Stimulated activated CD8-positive, alpha-beta memory T cell treated with anti-CD3 and anti-CD28 coated beads, Interleukin-15, amount 100 ng/mL, for 1 hour (primary cell): ENCODE measurements at regions not wholly inside any gene's neighbourhood (a gene's known extent, or its start where the extent isn't known, plus 50 kb on each side); places are given as distances from the start of the nearest gene placed in this dataset.
"Not testable (repeated sequence)": the region's sequence is repeated elsewhere in the genome, so short reads cannot be mapped to it uniquely, and the experiment has no call there.

ENCODE experiments used
- DNase-seq: peaks from one replicate; pipeline ENCODE4 v3.0.0-alpha.2; 2020; ENCODE audit warnings: low read depth

DNA sequence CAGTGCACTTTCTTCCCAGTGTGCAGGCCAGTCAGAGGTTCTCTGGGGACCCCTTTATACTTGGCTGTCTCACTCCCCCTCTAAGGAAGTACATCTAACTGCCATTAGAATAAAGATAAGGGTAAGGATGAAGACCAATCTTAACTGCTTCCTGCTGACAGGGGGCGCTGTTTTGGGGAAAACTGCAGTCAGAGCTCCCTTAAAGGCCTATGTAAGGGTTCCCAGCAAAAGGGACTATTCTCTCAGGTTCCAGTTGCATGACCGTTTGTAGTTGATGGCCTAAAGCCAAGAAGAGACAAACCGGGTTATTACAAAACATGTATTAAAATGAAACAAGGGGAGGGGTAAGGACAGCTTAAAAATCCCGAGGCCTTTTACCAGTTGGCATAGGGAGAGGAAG lies 115.6 kb upstream of the SPIN4 start:
- no peak for DNase-seq

DNA sequence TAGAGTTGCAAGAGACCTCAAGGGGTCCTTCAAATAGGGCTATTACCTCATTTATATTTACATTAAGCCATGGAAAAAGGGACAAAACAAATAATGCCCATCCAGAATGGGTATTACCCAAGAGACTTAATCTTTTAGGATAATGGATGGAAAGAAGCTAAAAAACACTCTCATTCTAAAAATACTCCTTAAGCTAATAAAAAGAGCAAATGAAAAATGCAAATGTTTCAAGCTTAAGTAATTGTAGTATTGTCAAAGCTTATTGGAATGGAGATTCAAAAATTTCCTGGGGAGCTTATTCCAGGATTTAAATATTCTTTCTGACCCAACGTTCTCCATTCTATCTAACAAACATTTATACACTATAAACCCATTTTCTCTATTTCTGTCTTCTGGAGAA lies 107.8 kb upstream of the SPIN4 start:
- DNase-seq = no peak

DNA sequence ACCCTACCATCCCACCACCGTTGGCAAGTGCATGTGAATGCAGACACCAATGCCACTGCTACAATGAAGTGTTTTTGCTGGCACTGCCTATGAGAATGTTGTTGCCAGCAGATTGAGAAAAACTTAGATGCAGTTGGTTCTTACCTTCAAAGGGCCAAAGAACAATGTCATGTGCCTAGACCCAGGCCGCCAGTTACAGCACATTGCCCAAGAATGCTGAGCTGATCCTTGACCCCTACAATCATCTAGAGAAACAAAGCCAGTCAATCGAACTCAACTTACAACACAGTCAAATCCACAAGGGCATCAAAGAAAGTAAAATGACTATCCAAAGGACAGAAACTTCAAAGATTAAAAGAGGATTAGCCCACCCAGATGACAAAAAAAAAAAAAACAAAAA lies 102.4 kb upstream of the SPIN4 start:
- no peak for DNase-seq

DNA sequence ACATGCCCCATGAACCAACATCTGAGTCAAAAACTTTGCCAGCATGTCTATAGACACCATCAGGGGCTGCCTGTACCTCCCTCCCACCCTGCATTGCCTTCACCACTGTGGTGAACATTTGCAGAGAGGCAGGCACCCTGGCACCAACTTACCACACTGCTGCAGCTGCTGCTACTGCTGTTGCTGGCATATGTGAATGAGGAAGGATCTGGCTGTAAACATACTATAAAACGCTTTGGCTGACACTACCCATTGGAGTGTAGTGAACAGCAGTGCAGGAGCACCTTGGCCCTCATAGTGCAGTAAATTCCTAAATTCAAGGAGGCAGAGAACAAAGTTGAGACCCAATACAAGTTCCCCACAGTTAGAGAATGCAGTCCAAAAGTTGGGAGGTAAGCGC lies 90.6 kb upstream of the SPIN4 start:
- no peak for DNase-seq

DNA sequence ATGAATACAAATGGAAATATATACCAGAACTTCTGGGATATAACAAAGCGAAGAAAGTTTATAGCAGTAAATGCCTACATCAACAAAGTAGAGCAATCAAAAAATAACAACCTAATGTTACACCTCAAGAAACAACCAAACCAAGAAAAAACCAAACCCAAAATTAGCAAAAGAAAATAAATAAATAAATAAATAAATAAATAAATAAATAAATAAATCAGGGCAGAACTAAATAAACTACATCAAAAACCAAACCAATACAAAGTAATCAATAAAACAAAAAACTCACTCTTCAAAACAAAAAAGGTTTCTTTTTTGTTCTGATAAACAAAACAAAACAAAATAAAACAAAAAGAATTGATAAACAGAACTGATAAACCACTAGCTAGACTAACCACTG lies 88.4 kb upstream of the SPIN4 start:
- DNase-seq = no peak

DNA sequence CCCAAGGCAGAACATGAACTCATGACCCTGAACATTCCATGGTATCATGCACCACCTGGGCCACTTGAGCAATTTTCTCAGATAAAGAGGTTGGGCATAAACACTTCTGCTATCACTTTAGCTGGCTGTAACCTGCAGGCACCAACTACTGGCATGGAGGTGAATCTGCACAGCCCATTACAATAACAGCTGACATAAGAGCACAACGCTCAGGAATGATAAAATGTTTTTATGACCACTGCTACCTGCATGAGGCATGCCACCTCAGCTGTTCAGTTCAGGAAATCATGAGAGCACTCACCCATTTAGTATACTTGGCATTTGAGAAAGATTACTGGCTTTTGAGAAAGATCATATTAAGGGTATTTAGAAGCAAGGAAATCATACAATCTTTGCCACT lies 85.7 kb upstream of the SPIN4 start:
- no peak for DNase-seq

DNA sequence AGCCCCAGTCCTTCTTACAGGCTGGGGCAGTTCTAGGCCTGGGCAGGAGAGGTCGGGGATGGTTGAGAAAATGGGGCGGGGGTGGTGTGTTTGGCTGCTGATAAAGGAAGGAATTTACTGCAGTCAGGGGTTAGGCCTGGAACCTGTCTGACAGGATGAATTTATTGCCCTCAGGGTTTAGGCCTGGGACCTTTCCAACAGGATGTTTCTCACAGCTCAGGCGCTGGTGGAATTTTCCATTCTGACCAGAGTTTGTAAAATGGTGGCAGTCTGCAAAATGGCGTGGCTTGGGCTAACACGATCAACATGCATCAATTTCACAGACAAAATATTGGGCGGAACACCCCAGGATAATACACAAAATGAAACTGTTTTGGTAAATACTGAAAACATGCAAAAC lies 83.5 kb upstream of the SPIN4 start:
- DNase-seq = no peak

DNA sequence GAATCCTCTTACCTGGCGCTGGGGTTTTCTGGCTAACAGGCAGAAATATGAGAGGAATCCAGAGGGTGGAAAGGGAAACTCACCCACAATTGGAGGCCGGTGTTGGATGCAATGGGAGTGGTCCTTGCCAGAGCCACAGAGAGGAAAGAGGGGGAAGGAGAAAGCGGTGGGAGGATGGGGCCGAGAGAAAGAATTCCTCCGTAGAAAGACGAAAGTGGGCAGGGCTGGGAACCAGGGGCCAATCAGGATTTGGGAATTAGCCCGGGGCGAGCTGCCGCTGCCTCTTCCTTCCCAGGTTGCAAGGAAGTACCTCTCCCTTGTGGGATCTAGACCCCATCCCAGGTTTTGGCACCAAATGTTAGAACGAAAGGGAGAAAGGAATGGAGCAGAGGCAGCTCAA lies 83.1 kb upstream of the SPIN4 start:
- DNase-seq = no peak

DNA sequence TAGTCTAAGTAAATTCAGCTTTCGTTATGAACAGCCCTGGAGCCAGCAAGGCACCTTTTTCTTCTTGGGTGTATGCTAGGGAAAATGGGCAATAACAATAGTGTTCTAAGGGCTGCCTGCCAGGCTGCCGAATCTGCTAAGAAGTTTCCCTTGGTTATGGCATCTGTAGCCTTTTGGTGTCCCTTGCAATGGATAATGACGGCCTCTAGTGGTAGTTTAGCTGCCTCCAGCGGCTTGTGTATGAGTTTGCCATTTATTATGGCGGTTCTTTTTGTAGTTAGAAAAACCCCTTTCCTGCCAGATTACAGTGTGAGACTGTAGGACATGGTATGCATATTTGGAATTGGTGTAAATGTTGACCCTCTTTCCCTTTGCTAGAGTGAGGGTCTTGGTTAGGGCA lies 78.9 kb upstream of the SPIN4 start:
- DNase-seq = no peak

DNA sequence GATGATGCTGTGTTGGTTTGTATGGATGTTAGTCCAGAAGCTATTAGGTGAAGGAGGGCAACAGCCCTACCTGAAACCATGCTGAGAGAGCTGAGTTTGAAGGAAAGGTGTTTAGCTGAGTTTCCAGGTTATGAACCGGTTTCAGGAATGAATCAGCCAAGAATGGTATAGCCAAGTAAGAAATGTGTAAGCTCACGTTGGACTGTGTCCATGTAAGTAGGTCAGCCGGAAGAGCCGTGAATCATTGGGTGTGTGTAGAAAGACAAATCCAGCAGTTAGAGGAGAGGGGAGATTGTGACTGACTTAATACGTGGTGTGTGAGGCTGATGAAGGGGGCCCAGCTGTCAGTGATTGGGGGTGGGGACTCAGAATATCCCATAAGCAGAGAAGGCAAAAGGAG lies 77.2 kb upstream of the SPIN4 start:
- DNase-seq = no peak

DNA sequence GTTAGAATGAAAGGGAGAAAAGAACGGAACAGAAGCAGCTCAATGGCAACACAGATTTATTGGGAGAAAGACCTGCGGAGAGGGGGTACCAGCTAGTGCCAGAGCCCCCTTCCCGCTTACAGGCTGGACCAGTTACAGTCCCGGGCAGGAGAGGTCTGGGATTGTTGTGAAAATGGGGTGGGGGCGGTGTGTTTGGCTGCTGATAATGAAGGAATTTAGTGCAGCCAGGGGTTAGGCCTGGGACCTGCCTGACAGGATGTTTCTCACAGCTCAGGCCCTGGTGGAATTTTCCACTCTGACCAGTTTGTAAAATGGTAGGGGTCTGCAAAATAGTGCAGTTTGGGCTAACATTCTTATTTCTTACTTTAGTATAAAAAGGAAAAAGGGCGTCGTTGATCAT lies 75.4 kb upstream of the SPIN4 start:
- DNase-seq = no peak

DNA sequence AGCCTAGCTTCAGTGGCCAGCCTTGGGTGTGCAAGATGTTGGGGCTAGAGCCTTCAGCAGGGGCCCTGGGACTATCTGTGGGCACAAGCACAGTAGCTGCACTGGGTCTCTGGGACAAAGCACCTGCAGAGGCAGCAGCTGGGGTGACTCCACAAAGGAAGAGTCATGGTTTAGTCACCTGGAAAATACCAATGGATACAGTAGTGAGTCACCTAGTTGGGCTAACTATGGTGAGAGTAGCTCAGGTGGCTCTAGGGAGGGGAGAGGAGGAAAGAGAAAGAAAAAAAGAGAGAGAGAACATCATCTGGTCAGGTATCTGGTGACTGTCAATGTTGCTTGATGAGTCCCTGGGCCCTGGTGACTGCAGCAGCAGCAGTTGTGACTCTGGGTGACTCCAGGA lies 72.9 kb upstream of the SPIN4 start:
- no peak for DNase-seq

DNA sequence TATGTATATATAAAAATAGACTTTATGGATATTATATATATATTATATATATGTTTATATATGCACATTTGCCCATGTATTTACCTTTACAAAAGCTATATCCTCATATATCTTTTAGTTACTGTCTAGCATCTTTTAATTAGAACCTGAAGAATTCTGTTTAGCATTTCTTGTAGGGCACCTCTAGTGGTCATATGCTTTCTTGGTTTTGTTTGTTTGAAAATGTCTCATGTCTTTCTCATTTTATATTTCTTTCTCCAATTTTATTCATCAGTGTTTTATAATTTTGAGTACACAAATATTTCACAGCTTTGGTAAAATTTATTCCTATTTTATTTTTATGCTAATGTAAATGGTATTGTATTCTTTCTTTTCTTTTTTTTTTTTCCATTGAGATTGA lies 70.3 kb upstream of the SPIN4 start:
- no peak for DNase-seq

DNA sequence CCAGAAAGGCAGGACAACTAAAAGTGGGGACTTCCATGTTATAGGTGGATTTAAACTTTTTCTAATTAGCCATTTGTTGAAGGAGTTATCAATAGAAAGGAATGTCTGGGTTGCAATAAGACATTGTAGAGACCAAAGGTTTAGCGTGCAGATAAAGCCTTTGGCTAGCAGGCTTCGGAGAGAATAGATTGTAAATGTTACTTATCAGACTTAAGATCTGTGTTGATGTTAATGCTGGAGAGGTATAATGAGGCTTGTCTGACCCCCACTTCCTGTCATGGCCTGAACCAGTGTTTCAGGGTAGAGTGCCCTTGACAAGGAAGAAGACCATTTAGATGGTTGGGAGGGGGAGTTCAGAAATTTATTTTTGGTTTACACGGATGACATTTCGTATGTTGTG lies 67.1 kb upstream of the SPIN4 start:
- no peak for DNase-seq

DNA sequence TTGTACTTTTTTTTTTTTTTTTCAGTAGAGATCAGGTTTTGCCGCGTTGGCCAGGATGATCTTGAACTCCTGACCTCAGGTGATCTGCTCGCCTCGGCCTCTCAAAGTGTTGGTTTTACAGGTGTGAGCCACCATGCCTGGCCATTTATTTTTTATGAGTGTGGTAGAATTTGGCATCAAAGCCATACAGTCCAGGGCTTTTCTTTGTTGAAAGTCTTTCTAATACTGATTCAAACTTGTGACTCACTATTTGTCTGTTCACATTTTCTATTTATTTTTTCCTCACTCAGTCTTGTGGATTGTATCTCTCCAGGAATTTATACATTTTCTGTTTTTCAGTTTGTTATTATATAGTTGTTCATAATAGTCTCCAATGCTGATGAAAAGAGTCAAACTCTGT lies 66.5 kb upstream of the SPIN4 start:
- DNase-seq = no peak

DNA sequence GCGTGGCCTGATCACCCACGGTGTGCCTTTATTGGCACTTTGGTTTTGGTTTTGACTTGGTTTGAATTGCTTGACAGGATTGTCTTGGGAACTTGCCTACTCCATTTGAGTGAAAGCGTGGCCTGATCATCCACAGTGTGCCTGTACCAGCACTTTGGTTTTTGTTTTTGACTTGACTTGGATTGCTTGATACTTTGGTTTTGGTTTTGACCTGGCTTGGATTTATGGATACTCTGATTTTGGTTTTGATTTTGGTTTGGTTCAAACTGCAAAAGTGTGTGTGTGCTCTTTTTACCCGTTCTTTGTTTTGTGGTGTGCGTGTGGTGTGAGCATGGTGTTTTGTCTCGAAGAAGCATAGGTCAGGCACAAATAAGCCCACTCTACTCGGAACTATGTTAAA lies 58.8 kb upstream of the SPIN4 start:
- DNase-seq = not testable (repeated sequence)

DNA sequence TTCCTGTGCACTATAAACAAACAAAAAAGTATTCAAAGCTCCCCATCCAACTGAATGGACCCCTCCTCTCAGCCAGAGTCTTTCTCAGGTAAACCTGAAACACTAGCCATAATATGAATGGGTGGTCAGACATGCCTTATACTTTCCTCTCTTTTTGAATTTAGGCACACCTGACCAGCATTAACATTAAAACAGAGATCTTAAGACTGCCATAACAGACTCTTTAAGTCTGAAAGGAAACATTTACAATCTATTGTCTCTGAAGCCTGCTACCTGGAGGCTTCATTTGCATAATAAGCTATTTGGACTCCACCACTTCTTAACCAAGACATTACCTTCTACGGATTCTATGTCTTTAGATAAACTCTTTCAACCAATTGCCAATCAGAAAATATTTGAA lies 56.9 kb upstream of the SPIN4 start:
- no peak for DNase-seq

DNA sequence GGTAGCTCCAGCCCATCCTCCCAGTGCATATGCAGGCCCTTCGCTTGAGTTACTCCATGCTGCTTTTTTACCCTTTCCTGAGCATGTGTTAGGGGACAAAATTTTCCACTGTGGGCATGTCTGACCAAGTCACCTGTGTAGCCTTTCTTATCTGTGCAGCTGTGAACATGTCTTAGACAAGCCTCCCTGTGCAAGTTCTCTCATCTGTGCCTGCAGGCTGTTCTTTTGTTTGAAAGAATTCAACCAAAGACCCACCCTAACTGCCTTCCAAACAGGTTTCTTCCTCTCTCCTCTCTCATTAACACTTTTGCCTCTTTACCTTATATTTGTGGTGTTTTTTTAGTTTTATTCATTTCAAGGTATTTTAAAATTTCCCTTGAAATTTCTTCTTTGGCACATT lies 53.2 kb upstream of the SPIN4 start:
- DNase-seq = no peak

DNA sequence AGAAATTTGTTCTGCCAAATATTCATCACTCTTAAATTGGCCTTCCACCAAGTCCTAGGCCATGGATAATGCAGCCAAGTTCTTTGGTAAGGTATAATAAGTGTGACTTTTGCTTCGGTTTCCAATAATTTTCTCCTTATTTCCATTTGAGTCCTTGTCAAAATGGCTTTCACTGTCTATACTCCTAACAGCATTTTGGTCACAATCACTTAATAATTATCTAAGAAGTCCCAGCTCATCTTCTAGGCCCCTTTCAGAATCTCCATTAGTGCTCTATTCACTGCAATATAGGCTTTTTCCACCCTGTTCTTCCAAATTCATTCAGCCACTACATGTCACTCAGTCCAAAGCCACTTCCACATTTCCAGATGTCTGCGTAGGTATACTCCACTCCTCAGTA lies 51.0 kb upstream of the SPIN4 start:
- DNase-seq = no peak
